Epithelial cell of proximal tubule (primary cell): ENCODE measurements at regions not wholly inside any gene's neighbourhood (a gene's known extent, or its start where the extent isn't known, plus 50 kb on each side); places are given as distances from the start of the nearest gene placed in this dataset.

ENCODE experiments used
- DNase-seq: peaks from one replicate; pipeline ENCODE4 v3.0.0-alpha.2; 2011; ENCODE audit warnings: low read depth
- H3K4me3 ChIP-seq: 2 replicates; pipeline ENCODE4 v1.5.1; 2011; ENCODE audit warnings: low read depth, mild to moderate bottlenecking, low read length
- CTCF ChIP-seq: conservative IDR thresholded peaks from 2 replicates; pipeline ENCODE4 v1.5.1; 2012; ENCODE audit warnings: low read depth, mild to moderate bottlenecking, low read length

GRCh38 chr15:57885435-57885834 is 178.9 kb downstream of the POLR2M start:
- no peak overlapping the region for H3K4me3 ChIP-seq
- TF ChIP-seq CTCF = no peak
- DNase-seq = no peak

- no peak for DNase-seq
- no peak for TF ChIP-seq CTCF
- no peak overlapping the region for H3K4me3 ChIP-seq
Observed at GRCh38 chr15:57887825-57888224, 177.7 kb downstream of the ALDH1A2 start.

GRCh38 chr15:57890351-57890750 is 175.2 kb downstream of the ALDH1A2 start:
- TF ChIP-seq CTCF = no peak
- no peak overlapping the region for H3K4me3 ChIP-seq
- no peak for DNase-seq

- DNase-seq = no peak
- H3K4me3 ChIP-seq = no peak overlapping the region
- TF ChIP-seq CTCF = no peak
Observed at GRCh38 chr15:57890878-57891277, 174.6 kb downstream of the ALDH1A2 start.

GRCh38 chr15:57892181-57892580 is 173.3 kb downstream of the ALDH1A2 start:
- DNase-seq = no peak
- no peak for TF ChIP-seq CTCF
- H3K4me3 ChIP-seq = no peak overlapping the region

GRCh38 chr15:57893040-57893439 is 172.5 kb downstream of the ALDH1A2 start:
- no peak overlapping the region for H3K4me3 ChIP-seq
- DNase-seq = no peak
- TF ChIP-seq CTCF = no peak

- no peak for TF ChIP-seq CTCF
- DNase-seq = no peak
- no peak overlapping the region for H3K4me3 ChIP-seq
Observed at GRCh38 chr15:57895291-57895690, 170.2 kb downstream of the ALDH1A2 start.
